H1 (cell line): ENCODE measurements at regions not wholly inside any gene's neighbourhood (a gene's known extent, or its start where the extent isn't known, plus 50 kb on each side); places are given as distances from the start of the nearest gene placed in this dataset.

Source experiments
- BRCA1 ChIP-seq: IDR thresholded peaks from 2 replicates; pipeline ENCODE4 v1.6.1; 2012; ENCODE audit warnings: low read depth, low read length, improper control_type of control experiment
- CBX8 ChIP-seq: fragments of 300-800, 300-1000 bp; sonication (generic); IDR thresholded peaks from 2 replicates; pipeline ENCODE4 v1.7.1; 2016; ENCODE audit warnings: low read depth, low read length, borderline replicate concordance
- CHD1 ChIP-seq: IDR thresholded peaks from 2 replicates; pipeline ENCODE4 v1.6.1; 2012; ENCODE audit warnings: low read depth, low read length, improper control_type of control experiment
- CHD2 ChIP-seq: IDR thresholded peaks from 2 replicates; pipeline ENCODE4 v1.6.1; 2012; ENCODE audit warnings: low read length, improper control_type of control experiment
- EGR1 ChIP-seq: IDR thresholded peaks from 2 replicates; pipeline ENCODE4 v1.6.1; 2011; ENCODE audit warnings: low read depth, low read length, borderline replicate concordance
- EP300 ChIP-seq, 2 experiments: IDR thresholded peaks; 1 replicate in 1 of 2; 2 replicates in 1 of 2; pipeline ENCODE4 v1.6.1; 2011 to 2012; ENCODE audit warnings: low read depth in 2 of 2, low read length in 2 of 2, mild to moderate bottlenecking in 2 of 2, borderline replicate concordance in 1 of 2, inconsistent platforms in 1 of 2, moderate library complexity in 1 of 2
- KDM1A ChIP-seq: fragments of 200-600, 300-600 bp; sonication (generic); IDR thresholded peaks from 2 replicates; pipeline ENCODE4 v1.7.1; 2016; ENCODE audit warnings: mild to moderate bottlenecking, low read length, borderline replicate concordance
- POLR2A ChIP-seq, 2 experiments: IDR thresholded peaks; 1 replicate in 1 of 2; 2 replicates in 1 of 2; pipeline ENCODE4 v1.6.1; 2011; ENCODE audit warnings: low read depth in 2 of 2, low read length in 2 of 2, mild to moderate bottlenecking in 2 of 2; ENCODE audit errors: control extremely low read depth in 1 of 2
- POLR2AphosphoS5 ChIP-seq: IDR thresholded peaks from 2 replicates; pipeline ENCODE4 v1.6.1; 2011; ENCODE audit warnings: low read depth, low read length
- SIX5 ChIP-seq: IDR thresholded peaks from 2 replicates; pipeline ENCODE4 v1.6.1; 2011; ENCODE audit warnings: mild to moderate bottlenecking, low read depth, low read length
- TBP ChIP-seq: IDR thresholded peaks from 2 replicates; pipeline ENCODE4 v1.6.1; 2011; ENCODE audit warnings: low read depth, low read length, improper control_type of control experiment
- TF ChIP-seq, protein P1 (sequence below), 3 experiments: IDR thresholded peaks; 1 replicate in 2 of 3; 2 replicates in 1 of 3; pipeline versions ENCODE4 v1.5.1 to v1.6.1; 2011; ENCODE audit warnings: low read length in 3 of 3, mild to moderate bottlenecking in 3 of 3, inconsistent platforms in 2 of 3, low read depth in 1 of 3, moderate library complexity in 1 of 3; ENCODE audit not compliant: insufficient read depth in 1 of 3; ENCODE audit errors: control extremely low read depth in 1 of 3
- TF ChIP-seq, protein P2 (sequence below): IDR thresholded peaks from 2 replicates; pipeline ENCODE4 v1.6.1; 2012; ENCODE audit warnings: inconsistent platforms
- TF ChIP-seq, protein P3 (sequence below): fragments of 300-600 bp; sonication (generic); IDR thresholded peaks from 2 replicates; pipeline ENCODE4 v1.7.1; 2012; ENCODE audit warnings: low read length, moderate library complexity, mild to moderate bottlenecking, inconsistent platforms; ENCODE audit not compliant: insufficient replicate concordance

DNA sequence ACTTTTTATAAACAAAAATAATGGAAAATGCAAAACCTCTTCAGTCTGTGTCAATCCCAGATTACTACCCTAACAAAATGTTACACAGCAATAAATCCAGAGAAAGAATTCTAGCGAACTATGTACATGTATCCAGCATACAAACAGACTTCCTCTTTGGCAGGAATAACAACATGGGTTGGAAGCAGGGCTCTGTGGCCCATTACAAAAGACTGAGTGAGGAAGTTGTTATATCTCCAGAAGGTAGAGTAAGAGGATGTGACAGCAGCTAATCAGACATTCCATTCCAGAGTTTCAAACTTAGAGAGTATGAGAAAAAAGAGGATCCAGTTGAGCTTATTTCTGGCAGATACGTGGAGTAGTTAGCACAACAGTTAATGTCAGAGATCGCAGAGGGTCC lies 294.0 kb upstream of the PLSCR5 start:
- no peak for TF ChIP-seq SIX5
- TF ChIP-seq, protein P1, sequence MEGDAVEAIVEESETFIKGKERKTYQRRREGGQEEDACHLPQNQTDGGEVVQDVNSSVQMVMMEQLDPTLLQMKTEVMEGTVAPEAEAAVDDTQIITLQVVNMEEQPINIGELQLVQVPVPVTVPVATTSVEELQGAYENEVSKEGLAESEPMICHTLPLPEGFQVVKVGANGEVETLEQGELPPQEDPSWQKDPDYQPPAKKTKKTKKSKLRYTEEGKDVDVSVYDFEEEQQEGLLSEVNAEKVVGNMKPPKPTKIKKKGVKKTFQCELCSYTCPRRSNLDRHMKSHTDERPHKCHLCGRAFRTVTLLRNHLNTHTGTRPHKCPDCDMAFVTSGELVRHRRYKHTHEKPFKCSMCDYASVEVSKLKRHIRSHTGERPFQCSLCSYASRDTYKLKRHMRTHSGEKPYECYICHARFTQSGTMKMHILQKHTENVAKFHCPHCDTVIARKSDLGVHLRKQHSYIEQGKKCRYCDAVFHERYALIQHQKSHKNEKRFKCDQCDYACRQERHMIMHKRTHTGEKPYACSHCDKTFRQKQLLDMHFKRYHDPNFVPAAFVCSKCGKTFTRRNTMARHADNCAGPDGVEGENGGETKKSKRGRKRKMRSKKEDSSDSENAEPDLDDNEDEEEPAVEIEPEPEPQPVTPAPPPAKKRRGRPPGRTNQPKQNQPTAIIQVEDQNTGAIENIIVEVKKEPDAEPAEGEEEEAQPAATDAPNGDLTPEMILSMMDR (IDR thresholded peaks at IDR 0.05; ENCODE audit: control extremely low read depth in 1 of 3, insufficient read depth in 1 of 3, low read depth in 1 of 3, low read length in 3 of 3) = no peak
- no peak for TF ChIP-seq CHD1
- no peak for TF ChIP-seq POLR2A (IDR thresholded peaks at IDR 0.05; ENCODE audit: control extremely low read depth in 1 of 2, low read depth in 2 of 2, low read length in 2 of 2)
- TF ChIP-seq EP300 (IDR thresholded peaks at IDR 0.05; ENCODE audit: borderline replicate concordance in 1 of 2, low read depth in 2 of 2, low read length in 2 of 2) = no peak
- no peak for TF ChIP-seq TBP
- no peak for TF ChIP-seq POLR2AphosphoS5
- no peak for TF ChIP-seq EGR1
- TF ChIP-seq, protein P2, sequence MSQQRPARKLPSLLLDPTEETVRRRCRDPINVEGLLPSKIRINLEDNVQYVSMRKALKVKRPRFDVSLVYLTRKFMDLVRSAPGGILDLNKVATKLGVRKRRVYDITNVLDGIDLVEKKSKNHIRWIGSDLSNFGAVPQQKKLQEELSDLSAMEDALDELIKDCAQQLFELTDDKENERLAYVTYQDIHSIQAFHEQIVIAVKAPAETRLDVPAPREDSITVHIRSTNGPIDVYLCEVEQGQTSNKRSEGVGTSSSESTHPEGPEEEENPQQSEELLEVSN = no peak
- TF ChIP-seq, protein P3, sequence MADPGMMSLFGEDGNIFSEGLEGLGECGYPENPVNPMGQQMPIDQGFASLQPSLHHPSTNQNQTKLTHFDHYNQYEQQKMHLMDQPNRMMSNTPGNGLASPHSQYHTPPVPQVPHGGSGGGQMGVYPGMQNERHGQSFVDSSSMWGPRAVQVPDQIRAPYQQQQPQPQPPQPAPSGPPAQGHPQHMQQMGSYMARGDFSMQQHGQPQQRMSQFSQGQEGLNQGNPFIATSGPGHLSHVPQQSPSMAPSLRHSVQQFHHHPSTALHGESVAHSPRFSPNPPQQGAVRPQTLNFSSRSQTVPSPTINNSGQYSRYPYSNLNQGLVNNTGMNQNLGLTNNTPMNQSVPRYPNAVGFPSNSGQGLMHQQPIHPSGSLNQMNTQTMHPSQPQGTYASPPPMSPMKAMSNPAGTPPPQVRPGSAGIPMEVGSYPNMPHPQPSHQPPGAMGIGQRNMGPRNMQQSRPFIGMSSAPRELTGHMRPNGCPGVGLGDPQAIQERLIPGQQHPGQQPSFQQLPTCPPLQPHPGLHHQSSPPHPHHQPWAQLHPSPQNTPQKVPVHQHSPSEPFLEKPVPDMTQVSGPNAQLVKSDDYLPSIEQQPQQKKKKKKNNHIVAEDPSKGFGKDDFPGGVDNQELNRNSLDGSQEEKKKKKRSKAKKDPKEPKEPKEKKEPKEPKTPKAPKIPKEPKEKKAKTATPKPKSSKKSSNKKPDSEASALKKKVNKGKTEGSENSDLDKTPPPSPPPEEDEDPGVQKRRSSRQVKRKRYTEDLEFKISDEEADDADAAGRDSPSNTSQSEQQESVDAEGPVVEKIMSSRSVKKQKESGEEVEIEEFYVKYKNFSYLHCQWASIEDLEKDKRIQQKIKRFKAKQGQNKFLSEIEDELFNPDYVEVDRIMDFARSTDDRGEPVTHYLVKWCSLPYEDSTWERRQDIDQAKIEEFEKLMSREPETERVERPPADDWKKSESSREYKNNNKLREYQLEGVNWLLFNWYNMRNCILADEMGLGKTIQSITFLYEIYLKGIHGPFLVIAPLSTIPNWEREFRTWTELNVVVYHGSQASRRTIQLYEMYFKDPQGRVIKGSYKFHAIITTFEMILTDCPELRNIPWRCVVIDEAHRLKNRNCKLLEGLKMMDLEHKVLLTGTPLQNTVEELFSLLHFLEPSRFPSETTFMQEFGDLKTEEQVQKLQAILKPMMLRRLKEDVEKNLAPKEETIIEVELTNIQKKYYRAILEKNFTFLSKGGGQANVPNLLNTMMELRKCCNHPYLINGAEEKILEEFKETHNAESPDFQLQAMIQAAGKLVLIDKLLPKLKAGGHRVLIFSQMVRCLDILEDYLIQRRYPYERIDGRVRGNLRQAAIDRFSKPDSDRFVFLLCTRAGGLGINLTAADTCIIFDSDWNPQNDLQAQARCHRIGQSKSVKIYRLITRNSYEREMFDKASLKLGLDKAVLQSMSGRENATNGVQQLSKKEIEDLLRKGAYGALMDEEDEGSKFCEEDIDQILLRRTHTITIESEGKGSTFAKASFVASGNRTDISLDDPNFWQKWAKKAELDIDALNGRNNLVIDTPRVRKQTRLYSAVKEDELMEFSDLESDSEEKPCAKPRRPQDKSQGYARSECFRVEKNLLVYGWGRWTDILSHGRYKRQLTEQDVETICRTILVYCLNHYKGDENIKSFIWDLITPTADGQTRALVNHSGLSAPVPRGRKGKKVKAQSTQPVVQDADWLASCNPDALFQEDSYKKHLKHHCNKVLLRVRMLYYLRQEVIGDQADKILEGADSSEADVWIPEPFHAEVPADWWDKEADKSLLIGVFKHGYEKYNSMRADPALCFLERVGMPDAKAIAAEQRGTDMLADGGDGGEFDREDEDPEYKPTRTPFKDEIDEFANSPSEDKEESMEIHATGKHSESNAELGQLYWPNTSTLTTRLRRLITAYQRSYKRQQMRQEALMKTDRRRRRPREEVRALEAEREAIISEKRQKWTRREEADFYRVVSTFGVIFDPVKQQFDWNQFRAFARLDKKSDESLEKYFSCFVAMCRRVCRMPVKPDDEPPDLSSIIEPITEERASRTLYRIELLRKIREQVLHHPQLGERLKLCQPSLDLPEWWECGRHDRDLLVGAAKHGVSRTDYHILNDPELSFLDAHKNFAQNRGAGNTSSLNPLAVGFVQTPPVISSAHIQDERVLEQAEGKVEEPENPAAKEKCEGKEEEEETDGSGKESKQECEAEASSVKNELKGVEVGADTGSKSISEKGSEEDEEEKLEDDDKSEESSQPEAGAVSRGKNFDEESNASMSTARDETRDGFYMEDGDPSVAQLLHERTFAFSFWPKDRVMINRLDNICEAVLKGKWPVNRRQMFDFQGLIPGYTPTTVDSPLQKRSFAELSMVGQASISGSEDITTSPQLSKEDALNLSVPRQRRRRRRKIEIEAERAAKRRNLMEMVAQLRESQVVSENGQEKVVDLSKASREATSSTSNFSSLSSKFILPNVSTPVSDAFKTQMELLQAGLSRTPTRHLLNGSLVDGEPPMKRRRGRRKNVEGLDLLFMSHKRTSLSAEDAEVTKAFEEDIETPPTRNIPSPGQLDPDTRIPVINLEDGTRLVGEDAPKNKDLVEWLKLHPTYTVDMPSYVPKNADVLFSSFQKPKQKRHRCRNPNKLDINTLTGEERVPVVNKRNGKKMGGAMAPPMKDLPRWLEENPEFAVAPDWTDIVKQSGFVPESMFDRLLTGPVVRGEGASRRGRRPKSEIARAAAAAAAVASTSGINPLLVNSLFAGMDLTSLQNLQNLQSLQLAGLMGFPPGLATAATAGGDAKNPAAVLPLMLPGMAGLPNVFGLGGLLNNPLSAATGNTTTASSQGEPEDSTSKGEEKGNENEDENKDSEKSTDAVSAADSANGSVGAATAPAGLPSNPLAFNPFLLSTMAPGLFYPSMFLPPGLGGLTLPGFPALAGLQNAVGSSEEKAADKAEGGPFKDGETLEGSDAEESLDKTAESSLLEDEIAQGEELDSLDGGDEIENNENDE = no peak
- TF ChIP-seq BRCA1 = no peak
- TF ChIP-seq KDM1A = no peak
- no peak for TF ChIP-seq CBX8
- TF ChIP-seq CHD2 = no peak
